ENCODE measurements at regions not wholly inside any gene's neighbourhood (a gene's known extent, or its start where the extent isn't known, plus 50 kb on each side); places are given as distances from the start of the nearest gene placed in this dataset.
A peak's percentile ranks its signal among the peaks of the same experiment; 100 is the strongest.

DNA sequence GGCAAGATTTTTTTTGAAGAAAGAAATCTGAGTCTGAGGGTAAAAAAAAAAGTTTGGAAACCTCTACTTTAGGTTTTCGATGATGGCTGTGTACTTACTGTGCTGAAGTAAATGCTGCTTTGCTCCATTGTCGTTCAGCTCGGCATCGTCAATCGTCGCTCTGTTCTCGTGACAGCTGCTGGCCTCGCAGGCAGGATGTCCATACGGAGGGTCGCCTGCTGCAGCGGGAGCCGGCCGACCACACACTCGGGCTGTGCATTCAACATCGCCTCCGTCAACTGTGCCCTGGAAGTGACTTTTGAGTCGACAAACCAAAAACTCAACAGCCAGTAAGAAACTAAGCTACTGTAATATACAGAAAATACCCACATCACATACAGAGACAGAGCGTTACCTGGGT lies 53.1 kb upstream of the SMOC2 start:
- POLR2A ChIA-PET, result no interaction called here
- CTCF ChIA-PET, result interaction anchor here (2.4 kb wide), 1 partner anchor 64 kb away, joined by 8 read pairs; no protein-coding TSS in a partner anchor
- no peak overlapping the region for H3K4me3 Mint-ChIP-seq
- H3K9me3 Mint-ChIP-seq, result peaks cover 11% of the 10 kb centered on the region; the same call in 1 of the 2 replicates
- no peaks in the 10 kb centered on the region for H3K27me3 Mint-ChIP-seq (ENCODE audit: low read depth)
- H3K27ac Mint-ChIP-seq, result no peak overlapping the region; the same call in 1 of the 2 replicates
- no peak for TF ChIP-seq PREB (CRISPR knock-in tag; IDR thresholded peaks at IDR 0.05; ENCODE audit: borderline replicate concordance)
- TF ChIP-seq IRF2 (CRISPR knock-in tag; IDR thresholded peaks at IDR 0.05; ENCODE audit: borderline replicate concordance, low read depth), result no peak
- TF ChIP-seq ELF4 (CRISPR knock-in tag; IDR thresholded peaks at IDR 0.05; ENCODE audit: low read depth), result no peak
- TF ChIP-seq PRDM15 (CRISPR knock-in tag; IDR thresholded peaks at IDR 0.05), result no peak
- no peaks in the 10 kb centered on the region for H3K36me3 Mint-ChIP-seq
- no peak for ATAC-seq
- no peak for DNase-seq (ENCODE audit: low spot score)
- H3K4me1 Mint-ChIP-seq, result peaks cover 19% of the 10 kb centered on the region

DNA sequence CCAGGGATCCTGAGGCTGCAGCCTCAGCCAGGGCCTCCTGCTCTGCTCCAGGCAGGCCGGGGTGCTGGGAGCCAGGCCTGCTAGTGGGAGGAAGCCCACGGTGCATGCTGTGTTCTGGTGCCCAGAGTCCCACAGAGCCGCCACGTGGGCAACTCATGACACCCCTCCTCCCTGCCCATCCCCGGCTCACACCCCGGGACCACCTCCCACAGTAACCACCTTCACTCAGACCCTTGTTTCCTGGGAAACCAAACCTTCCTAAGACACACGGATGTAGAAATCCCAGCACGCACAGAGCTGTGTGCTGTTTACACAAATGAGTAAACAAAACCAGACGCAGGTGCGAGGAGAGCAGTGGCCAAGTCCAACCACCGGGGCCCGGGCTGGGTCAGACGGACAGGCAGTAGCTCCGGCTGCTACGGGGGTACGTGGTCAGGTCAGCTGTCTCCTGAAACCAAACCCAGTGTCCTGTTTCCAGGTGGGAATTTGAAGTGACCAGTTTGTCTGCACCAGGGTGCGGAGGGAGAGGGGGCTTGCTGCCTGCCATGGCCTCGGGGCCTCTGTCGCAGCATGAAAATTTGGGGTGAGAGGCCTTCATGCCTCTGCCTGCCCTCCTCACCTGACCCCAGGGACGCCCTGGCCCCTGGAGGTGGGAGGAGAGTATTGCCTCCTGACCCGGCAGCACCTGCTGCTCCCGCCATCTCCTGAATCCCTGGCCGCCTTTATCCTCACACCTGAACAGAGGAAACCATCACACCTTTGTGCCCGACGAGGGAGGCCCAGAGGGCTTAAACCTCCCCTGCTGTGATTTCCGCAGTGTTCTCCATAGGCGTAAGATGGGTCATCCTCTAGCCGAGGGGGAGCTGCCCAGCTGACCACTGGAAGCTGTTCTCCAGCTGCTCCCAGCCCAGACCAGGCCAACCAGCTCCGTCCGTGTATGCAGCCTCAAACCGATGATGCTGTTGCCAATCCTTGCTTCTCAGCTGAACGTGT lies 52.0 kb upstream of the SMOC2 start:
- TF ChIP-seq ZNF423 (CRISPR knock-in tag; IDR thresholded peaks at IDR 0.05) (peak; percentile 62), CREM (CRISPR knock-in tag; IDR thresholded peaks at IDR 0.05) (no peak), TEAD4 (CRISPR knock-in tag; IDR thresholded peaks at IDR 0.05) (no peak), ELF4 (CRISPR knock-in tag; IDR thresholded peaks at IDR 0.05; ENCODE audit: low read depth) (no peak), TCF7 (CRISPR knock-in tag; IDR thresholded peaks at IDR 0.05; ENCODE audit: low read depth) (no peak), CTCF (IDR thresholded peaks at IDR 0.05) (0 out of 2 replicates have a peak, but pooled peaks have one; percentile 17), ATF6 (CRISPR knock-in tag; IDR thresholded peaks at IDR 0.05) (no peak), ESRRA (CRISPR knock-in tag; IDR thresholded peaks at IDR 0.05; ENCODE audit: borderline replicate concordance) (no peak)
- TF ChIP-seq, protein P1, sequence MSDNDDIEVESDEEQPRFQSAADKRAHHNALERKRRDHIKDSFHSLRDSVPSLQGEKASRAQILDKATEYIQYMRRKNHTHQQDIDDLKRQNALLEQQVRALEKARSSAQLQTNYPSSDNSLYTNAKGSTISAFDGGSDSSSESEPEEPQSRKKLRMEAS (CRISPR knock-in tag; IDR thresholded peaks at IDR 0.05), result no peak; the same call in 1 of the 2 replicates
- no peak for DNase-seq (ENCODE audit: low spot score)
- Mint-ChIP-seq H3K36me3 (no peaks in the 10 kb centered on the region), H3K27ac (no peak overlapping the region), H3K4me1 (peaks cover 19% of the 10 kb centered on the region), H3K27me3 (ENCODE audit: low read depth) (no peaks in the 10 kb centered on the region), H3K4me3 (no peak overlapping the region), H3K9me3 (peaks cover 2% of the 10 kb centered on the region; the same call in 1 of the 2 replicates)
- ChIA-PET CTCF (interaction anchor here (1.5 to 2.4 kb wide), 3 partner anchors 19 to 109 kb away, joined by 4 to 8 read pairs (median 8); no protein-coding TSS in a partner anchor), POLR2A (interaction anchor here (0.7 kb wide), 1 partner anchor 141 kb away, joined by 3 read pairs; no protein-coding TSS in a partner anchor)
- ATAC-seq, result peak; percentile 81
